RWPE2 (cell line): ENCODE measurements at regions not wholly inside any gene's neighbourhood (a gene's known extent, or its start where the extent isn't known, plus 50 kb on each side); places are given as distances from the start of the nearest gene placed in this dataset.

Source experiments
- ATAC-seq: fragments of 200-7000 bp; cut with Tn5 transposase; 3 replicates; pipeline ENCODE4 v1.9.1; 2021; ENCODE audit warnings: low read depth
- DNase-seq: peaks from one replicate; pipeline ENCODE4 v3.0.0-alpha.2; 2020; ENCODE audit warnings: low spot score
- H3K27ac ChIP-seq: fragments of 450-650 bp; 2 replicates; pipeline ENCODE4 v1.5.1; 2017; ENCODE audit warnings: mild to moderate bottlenecking; ENCODE audit not compliant: poor library complexity, severe bottlenecking
- H3K27me3 ChIP-seq: fragments of 250-450 bp; sonication (Bioruptor Pico); 2 replicates; pipeline ENCODE4 v1.5.1; 2021; ENCODE audit warnings: mild to moderate bottlenecking, moderate library complexity; ENCODE audit not compliant: insufficient read depth, poor library complexity, severe bottlenecking
- H3K36me3 ChIP-seq: fragments of 250-450 bp; sonication (Bioruptor Pico); 2 replicates; pipeline ENCODE4 v1.5.1; 2020; ENCODE audit warnings: low read depth, mild to moderate bottlenecking, moderate library complexity
- H3K4me1 ChIP-seq: fragments of 250-450 bp; sonication (Bioruptor Pico); 2 replicates; pipeline ENCODE4 v1.5.1; 2021; ENCODE audit warnings: mild to moderate bottlenecking, moderate library complexity; ENCODE audit not compliant: insufficient read depth, poor library complexity, severe bottlenecking
- H3K4me3 ChIP-seq: fragments of 250-450 bp; sonication (Bioruptor Pico); 2 replicates; pipeline ENCODE4 v1.5.1; 2021; ENCODE audit warnings: mild to moderate bottlenecking, moderate library complexity; ENCODE audit not compliant: severe bottlenecking
- H3K9me3 ChIP-seq: fragments of 250-450 bp; sonication (Bioruptor Pico); 2 replicates; pipeline ENCODE4 v1.5.1; 2021; ENCODE audit warnings: mild to moderate bottlenecking, moderate library complexity; ENCODE audit not compliant: severe bottlenecking
- CTCF ChIP-seq: fragments of 450-650 bp; IDR thresholded peaks from one replicate; pipeline ENCODE4 v1.5.1; 2017; ENCODE audit warnings: mild to moderate bottlenecking, moderate library complexity; ENCODE audit not compliant: poor library complexity, severe bottlenecking

GRCh38 chrX:137362583-137362982 lies 203.3 kb upstream of the ZIC3 start:
- Histone ChIP-seq H3K27me3 (no peaks in the 10 kb centered on the region), H3K4me3 (no peak overlapping the region), H3K36me3 (no peaks in the 10 kb centered on the region), H3K27ac (no peak overlapping the region), H3K4me1 (no peaks in the 10 kb centered on the region), H3K9me3 (no peaks in the 10 kb centered on the region)
- DNase-seq, result no peak
- ATAC-seq, result no peak
- no peak for TF ChIP-seq CTCF

GRCh38 chrX:137354851-137355250 lies 211.1 kb upstream of the ZIC3 start:
- no peak for DNase-seq
- no peak for TF ChIP-seq CTCF
- Histone ChIP-seq H3K27me3 (no peaks in the 10 kb centered on the region), H3K36me3 (no peaks in the 10 kb centered on the region), H3K4me1 (no peaks in the 10 kb centered on the region), H3K4me3 (no peak overlapping the region), H3K27ac (no peak overlapping the region), H3K9me3 (no peaks in the 10 kb centered on the region)
- no peak for ATAC-seq

GRCh38 chrX:137353404-137353803 lies 212.5 kb upstream of the ZIC3 start:
- ATAC-seq (no peak), DNase-seq (no peak)
- H3K27me3 ChIP-seq, result no peaks in the 10 kb centered on the region
- no peak overlapping the region for H3K4me3 ChIP-seq
- no peaks in the 10 kb centered on the region for H3K4me1 ChIP-seq
- H3K27ac ChIP-seq, result no peak overlapping the region
- no peak for TF ChIP-seq CTCF
- H3K36me3 ChIP-seq, result no peaks in the 10 kb centered on the region
- no peaks in the 10 kb centered on the region for H3K9me3 ChIP-seq

GRCh38 chrX:137352101-137352660 lies 213.7 kb upstream of the ZIC3 start:
- no peak overlapping the region for H3K27ac ChIP-seq
- no peaks in the 10 kb centered on the region for H3K36me3 ChIP-seq
- TF ChIP-seq CTCF, result no peak
- no peaks in the 10 kb centered on the region for H3K9me3 ChIP-seq
- no peak for ATAC-seq
- no peak for DNase-seq
- H3K4me1 ChIP-seq, result no peaks in the 10 kb centered on the region
- H3K4me3 ChIP-seq, result no peak overlapping the region
- H3K27me3 ChIP-seq, result no peaks in the 10 kb centered on the region

GRCh38 chrX:137342969-137343368 lies 223.0 kb upstream of the ZIC3 start:
- ATAC-seq, result no peak
- Histone ChIP-seq H3K9me3 (no peaks in the 10 kb centered on the region), H3K36me3 (no peaks in the 10 kb centered on the region), H3K27ac (no peak overlapping the region), H3K4me3 (no peak overlapping the region), H3K27me3 (no peaks in the 10 kb centered on the region), H3K4me1 (no peaks in the 10 kb centered on the region)
- DNase-seq, result no peak
- no peak for TF ChIP-seq CTCF
